NCI-H82 (cell line): ENCODE measurements at regions not wholly inside any gene's neighbourhood (a gene's known extent, or its start where the extent isn't known, plus 50 kb on each side); places are given as distances from the start of the nearest gene placed in this dataset.

ENCODE experiments used
- DNase-seq: peaks from one replicate; lab custom pipeline; 2025; lab: John Stamatoyannopoulos, UW

GRCh38 chr2:122114421-122114820, 359.0 kb downstream of the TSN start:
- DNase-seq, result peak; percentile 21

DNA sequence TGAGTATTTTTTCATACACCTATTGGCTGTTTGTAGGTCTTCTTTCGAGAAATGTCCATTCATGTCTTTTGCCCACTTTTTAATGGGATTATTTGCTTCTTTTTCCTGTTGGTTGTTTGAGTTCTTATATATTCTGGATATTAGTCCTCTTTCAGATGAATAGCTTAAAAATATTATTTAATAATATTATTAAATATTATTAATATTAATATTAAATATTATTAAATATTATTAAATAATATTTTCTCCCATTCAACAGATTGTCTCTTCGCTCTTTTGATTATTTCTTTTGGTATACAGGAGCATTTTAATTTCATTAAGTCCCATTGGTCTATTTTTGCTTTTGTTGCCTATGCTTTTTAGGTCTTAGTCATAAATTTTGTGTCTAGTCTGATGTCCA, 361.9 kb downstream of the TSN start:
- no peak for DNase-seq

DNA sequence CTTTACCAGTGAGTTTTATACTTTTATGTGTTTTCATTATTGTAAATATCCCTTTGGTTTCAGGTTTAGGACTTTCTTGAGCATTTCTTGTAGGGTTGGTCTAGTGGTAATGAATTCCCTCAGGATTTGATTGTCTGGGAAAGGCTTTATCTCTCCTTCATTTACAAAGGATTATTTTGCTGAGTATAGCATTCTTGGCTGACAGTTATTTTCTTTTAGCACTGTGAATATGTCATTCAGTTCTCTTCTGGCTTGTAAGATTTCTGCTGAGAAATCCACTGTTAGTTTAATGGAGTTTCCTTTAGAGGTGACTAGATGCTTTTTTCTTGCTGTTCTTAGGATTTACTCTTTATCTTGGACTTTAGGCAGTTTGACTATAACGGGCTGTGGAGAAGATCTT, 373.9 kb downstream of the TSN start:
- no peak for DNase-seq

DNA sequence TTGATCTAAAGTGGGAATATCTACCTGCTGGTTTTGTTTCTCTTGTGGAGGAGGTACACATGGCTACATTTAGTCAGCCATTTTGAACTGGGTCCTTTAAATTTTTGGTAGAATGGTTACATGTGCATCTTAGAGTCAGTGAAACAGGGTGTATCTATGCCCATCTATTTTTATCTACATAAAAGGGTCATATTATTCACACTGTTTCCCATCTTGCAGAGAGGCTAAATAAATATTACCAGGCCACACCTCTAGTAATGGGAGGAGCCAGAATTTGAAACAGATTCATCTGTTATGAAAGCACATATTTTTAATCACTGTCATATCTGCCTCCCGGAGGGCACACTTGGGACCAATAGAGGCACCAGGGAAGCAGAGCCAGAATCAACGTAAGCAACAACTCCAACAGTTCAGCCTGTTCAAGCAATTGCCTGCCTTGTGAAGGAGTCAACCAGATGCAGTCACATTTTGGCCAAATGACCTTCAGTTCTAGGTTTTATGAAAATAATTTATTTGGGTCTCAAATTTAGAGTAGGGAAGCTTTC, 376.8 kb downstream of the TSN start:
- DNase-seq, result no peak

DNA sequence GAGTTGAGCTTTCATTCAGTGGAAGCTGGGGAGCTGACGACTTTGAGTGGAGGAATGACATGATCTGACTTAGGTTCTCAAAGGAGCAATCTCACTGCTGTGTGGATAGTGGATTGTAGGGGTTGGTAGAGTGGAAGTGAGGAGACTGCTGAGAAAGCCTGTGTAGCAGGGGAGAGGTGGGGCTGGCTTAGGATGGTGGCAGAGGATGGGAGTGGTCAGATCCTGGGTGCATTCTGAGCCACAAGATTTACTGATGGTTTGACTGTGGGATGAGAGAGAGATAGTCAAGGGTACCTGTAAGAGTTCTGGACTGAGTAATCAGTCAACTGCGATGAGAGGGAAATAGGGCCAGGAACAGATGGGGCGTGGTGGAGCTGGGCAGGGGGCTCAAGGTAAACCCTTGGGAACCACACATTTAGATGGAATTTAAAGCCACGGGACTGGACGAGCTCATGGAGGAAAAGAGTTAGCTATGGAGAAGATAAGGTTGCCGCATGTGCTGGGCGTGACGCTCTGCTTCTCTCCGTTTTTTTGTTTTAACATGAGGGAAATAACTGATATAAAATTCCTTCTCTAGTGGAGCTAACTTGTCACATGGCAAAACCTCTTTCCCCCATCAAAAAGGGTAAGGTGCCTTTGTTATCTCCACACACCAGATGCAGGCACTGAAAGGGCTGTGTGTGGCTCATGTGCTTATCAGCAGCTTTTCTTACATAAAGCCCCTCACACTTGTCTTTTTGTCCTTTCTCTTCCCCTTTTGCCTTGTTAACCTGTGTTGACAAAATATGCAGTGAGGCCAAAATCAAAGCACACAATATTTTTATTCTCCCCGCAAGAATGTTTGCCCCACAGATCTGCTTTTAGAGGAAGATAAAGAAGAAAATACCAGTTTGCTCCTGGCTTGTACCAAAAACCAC, 379.8 kb downstream of the TSN start:
- no peak for DNase-seq

DNA sequence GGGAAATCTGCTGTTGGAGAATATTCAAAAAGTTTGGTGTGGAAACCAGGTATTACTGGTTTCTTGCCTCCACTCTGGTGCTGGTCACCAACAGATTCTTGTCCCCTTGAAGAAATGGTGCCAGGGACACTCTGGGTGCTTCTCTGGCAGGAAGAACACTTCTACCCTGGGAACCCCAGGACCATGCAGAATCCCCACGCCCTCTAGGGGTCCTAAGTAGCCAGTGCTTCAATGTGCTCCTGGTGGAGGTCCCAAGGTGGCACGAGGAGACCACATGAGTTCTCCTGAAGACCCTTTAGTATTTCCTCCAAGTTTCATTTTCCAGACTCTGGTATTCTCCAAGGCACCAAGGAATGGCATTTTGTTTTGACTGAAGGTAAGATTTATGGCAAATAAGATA, 380.6 kb downstream of the TSN start:
- peak; percentile 74 for DNase-seq

DNA sequence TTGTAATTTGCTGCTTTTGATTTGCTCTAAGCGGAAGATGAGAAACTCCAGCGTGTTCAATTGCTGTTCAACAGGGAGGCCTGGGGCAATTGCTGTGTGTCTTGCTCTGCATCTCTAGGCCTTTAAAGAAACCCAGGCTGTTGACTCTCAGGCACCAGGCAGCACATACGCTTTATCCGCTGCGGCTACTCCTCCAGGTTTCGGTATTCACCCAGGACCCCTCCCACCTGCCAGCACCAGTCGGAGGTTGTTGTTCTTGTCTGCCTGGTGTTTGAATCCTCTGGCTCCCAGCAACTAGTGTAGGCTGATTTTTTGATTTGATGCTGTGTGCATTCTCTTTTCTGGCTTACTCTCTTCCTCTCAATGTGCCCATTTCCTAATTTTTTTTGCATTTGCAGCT, 383.1 kb downstream of the TSN start:
- DNase-seq, result no peak

DNA sequence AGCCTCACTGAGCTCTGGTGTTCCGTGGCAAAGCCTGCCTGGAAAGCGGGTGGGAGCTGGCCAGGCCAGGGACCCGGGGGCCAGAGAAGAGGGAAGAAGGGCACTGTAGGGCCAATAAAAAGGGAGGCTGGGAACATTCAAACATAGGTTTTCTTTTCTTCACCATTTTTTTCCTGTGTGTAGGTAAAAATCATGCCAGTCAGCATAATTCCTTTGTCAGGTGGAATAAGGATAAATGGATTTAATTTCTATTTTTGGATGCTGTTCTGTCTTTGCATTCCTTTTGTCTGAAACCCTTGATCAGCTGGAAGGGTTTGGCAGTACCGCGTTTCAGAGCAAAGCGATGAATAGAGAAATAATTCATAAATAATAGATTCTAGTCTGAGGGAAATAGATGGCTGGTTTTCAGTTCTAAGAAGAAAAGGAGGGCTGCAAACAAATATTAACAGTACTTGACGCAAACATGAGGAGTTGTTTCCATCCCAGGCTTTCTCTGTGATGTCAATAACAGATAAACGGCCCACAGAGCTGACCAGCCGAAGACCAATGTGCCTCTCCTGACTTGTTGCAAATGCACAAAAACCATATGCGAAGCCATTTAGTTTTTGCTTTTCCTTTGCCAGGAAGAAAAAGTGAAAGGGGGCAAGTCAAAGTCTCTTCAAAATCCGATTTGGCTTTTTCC, 384.4 kb downstream of the TSN start:
- DNase-seq, result no peak

DNA sequence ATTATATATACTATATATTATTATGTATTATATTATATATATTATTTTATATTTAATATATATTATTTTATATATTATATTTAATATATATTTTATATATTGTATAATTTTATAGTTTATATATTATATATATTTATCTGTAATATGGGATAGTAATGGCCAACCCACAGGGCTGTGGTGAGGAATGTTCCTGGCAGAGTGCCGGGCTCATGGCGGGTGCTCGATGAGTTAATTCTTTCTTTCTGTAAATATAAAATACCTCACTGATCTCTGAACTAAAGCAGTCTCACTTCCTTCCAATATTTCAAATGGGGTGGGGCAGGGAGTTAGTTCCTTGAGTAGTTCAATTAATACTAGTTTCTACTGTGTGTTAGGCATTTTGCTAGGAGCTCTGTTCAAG, 389.4 kb downstream of the TSN start:
- DNase-seq, result no peak

DNA sequence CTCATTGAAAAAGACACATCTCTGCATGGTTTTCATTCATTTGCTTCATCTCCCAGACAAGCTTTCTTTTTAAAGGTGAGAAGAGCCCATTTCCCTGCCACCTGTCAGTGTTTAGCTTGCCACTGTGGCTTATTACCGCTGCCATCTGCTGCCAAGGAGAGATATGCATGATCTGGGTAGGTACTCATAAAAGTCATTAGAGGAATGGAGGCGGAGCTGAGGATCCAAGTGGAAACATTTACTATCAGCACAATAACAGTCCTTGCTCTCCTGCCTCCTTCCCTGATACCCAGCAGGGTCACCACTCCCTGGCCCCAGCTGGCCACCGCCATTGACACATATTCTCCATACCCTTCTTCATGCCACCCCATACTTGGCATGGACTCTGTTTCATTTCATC, 390.4 kb downstream of the TSN start:
- peak; percentile 51 for DNase-seq

- DNase-seq, result no peak
These were observed 392.8 kb downstream of the TSN start for GRCh38 chr2:122148128-122148767.

DNA sequence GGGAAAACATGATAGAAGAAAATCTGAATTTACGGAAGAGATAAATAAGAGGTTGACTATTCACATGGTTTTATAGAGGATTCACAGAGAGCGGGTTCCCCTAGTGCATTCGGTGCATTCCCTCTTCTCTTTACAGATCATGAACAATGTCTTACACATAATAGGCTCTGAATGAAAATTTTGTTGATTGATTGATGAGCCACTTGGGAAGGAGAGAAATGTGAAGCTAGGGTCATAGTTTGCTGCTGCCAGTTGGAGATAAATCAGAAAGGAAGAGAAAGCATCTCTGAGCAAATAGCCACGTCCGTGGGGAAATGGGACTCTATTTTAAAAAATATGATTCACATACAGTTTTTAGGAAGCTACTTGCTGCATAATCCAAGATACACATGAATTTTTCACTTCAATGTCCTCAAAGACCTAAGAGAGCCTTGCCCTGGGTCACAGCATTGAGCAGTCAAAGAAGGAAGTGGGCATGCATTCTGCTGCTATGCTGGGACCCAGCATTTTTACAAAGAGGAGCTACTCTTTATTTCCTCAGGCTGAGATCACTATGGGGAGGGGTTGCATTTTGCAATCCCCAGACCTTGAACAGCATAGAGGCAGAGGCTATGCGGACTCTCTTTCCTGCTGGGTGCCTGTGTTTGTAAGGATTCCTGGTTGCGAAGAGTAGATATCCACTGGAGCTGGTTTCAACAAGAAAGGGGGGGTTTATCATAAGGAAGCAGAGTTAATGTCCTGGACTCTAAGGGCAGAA, 395.3 kb downstream of the TSN start:
- DNase-seq, result no peak

- DNase-seq, result no peak
These were observed 397.1 kb downstream of the TSN start for GRCh38 chr2:122152571-122152970.

DNA sequence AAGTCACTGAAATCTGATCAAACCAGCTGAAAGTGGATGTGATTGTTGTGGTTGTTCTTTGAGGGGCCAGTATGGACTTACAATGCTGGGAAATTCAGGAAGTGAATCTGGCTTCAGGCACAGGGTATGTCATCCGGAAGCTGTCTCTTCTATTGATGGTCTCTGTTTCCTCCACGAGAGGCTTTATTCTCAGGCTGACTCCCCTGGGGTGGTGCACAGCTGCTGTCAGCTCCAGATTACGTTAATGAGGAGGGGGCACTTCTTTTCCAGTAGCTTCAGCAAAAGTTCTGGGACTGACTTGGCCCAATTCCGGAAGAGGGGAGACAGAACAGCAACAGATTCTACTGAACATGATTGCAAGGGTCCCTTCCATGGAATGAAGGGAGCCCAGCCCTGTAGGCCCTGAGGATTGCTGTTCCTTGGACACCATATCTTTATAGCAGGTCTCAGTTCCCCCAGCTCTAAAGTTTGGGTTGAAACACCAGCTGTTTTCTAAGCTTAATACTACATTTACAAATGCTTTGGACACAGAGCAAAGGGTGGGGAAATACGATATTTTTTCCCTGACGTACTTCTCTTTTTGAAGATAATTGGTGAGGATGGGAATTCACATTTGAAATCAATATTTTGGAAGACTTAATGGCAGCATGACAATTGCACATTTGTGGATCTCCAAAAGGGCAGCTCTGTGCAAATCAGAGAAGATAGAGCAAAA, 400.9 kb downstream of the TSN start:
- no peak for DNase-seq

DNA sequence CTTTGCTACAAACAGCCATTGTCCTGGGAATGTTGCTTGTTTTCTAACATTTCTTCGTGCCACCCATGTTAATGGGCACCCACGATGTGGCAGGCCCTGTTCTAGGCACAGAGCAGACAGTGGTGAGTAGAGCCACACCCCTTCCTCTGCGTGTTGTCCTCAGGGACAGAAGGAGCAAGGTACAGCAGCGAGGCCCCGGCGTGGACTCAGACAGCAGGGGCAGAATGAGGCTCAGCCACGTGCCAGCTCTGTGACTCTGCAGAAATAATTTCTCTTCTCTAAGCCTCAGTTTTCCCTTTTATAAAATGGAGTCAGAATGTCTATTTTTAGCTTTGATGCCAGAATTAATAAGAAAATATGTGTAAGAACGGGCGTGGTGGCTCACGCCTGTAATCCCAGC, 401.7 kb downstream of the TSN start:
- no peak for DNase-seq

- no peak for DNase-seq
These were observed 408.2 kb downstream of the TSN start for GRCh38 chr2:122163617-122164016.

- no peak for DNase-seq
These were observed 409.5 kb downstream of the TSN start for GRCh38 chr2:122164964-122165363.

GRCh38 chr2:122166820-122167219, 411.4 kb downstream of the TSN start:
- DNase-seq, result no peak

GRCh38 chr2:122167515-122167914, 412.1 kb downstream of the TSN start:
- no peak for DNase-seq

DNA sequence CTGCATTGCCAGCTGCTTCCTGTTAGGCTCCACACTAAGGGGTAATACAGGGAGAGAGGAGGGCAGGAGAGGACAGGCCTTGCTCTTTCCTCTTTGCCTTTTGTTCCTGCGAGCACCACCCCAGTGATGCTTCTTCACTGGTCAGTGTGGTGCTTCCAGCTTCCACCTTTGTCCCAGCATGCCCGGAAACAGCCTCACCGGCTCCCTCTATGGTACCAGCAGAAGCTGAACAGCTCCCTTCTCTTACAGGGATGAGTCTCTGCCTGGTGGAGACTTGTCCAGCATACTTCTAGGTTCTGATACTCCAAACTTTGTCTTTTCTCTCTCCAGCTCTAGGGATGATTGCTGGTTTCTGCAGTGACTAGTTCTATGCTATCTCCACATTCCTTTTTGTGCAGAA, 413.3 kb downstream of the TSN start:
- DNase-seq, result peak; percentile 36

- no peak for DNase-seq
These were observed 417.4 kb downstream of the TSN start for GRCh38 chr2:122172812-122173211.
